GM18867 (cell line): ENCODE measurements at regions not wholly inside any gene's neighbourhood (a gene's known extent, or its start where the extent isn't known, plus 50 kb on each side); places are given as distances from the start of the nearest gene placed in this dataset.
"Not testable (repeated sequence)": the region's sequence is repeated elsewhere in the genome, so short reads cannot be mapped to it uniquely, and the experiment has no call there.

Source experiments
- ATAC-seq: cut with Tn5 transposase; IDR thresholded peaks from one replicate; pipeline ENCODE4 v1.9.1; 2021; ENCODE audit warnings: mild to moderate bottlenecking, moderate library complexity; ENCODE audit not compliant: unreplicated experiment

DNA sequence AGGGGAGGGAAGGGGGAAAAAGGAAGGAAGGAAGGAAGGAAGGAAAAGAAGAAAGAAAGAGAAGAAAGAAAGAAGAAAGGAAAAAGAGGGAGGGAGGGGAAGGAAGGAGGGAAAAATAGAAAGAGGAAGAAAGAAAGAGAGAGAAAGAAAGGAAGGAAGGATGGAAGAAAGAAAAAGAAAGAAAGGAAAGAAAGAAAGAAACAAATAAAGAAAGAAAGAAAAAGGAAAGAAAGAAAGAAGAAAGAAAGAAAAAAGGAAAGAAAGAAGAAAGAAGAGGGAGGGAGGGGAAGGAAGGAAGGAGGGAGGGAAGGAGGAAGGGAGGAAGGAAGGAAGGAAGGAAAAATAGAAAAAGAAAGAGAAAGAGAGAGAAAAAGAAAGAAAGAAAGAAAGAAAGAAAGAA is 315.8 kb upstream of the PIK3C3 start:
- ATAC-seq = no peak

- not testable (repeated sequence) for ATAC-seq
These were observed 323.2 kb upstream of the PIK3C3 start for GRCh38 chr18:41631723-41632285.

DNA sequence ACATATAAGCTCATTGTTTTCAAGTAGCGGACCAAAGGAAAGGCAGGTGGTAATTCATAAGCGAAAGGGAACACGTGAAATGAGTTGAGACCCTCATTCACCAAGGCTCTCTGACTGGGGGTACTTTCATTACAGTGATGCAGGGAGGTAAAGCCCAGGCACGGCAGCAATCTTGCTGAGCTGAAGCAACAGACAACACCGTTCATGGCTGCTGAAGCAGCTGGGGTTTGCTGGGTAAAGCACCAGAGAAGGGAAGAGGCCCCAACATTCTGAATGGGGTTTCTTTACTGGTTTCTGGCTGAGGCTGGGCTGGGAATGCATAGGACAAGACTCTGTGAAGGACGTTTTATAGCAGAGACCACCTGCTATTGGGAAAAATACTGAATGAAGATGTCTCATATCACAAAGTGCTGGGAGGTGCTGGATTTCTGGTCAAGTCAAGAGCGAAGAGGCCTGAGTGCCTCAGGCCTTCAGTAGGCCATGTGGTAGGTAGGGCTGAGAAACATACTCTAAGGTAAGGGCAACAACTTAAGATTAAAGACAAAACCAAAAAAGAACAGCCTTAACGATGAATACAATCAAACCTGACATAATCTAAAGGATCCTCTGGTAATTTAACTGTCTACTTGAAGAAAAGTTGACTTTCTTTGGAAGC is 324.7 kb upstream of the PIK3C3 start:
- ATAC-seq = no peak

GRCh38 chr18:41624460-41624859 is 330.6 kb upstream of the PIK3C3 start:
- ATAC-seq = no peak

GRCh38 chr18:41621177-41621576 is 333.9 kb upstream of the PIK3C3 start:
- ATAC-seq = no peak

DNA sequence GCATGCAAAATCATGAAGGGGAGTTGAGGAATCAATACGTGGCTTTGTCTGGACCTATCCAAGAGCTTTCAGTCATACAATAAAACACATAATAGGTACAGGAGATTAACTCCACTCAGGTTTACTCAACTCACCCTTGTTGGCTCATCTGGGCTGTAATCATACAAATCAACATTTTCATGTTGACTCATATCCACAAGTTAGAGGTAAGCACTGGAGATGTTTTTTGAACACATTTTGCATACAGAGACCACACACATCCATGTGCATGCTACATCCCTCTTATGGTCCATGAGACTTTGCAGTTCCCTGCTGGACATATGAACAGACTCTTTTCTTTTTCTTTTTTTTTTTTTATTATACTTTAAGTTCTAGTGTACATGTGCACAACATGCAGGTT is 336.9 kb upstream of the PIK3C3 start:
- no peak for ATAC-seq

DNA sequence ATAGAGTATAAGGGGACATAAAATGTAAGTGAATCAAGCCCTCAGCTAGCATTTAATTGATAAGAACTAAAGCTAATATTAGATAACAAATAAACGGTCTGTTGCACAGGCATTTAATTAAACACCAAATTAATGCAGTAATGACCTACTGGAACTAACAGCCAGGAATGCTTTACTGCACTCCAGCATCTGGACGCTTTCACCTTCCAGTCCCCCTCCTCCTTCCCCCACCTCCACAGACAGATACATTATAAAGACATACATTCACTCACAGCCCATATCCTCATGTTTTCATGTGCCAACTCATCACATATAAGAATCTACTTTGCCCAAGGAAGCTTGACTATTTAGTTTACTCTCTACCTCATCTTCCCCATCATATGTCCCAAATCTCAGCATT is 337.4 kb upstream of the PIK3C3 start:
- ATAC-seq = no peak

- ATAC-seq = no peak
These were observed 341.9 kb upstream of the PIK3C3 start for GRCh38 chr18:41613003-41613609.

GRCh38 chr18:41604964-41605363 is 350.1 kb upstream of the PIK3C3 start:
- ATAC-seq = no peak

GRCh38 chr18:41602034-41602433 is 353.0 kb upstream of the PIK3C3 start:
- ATAC-seq = no peak

DNA sequence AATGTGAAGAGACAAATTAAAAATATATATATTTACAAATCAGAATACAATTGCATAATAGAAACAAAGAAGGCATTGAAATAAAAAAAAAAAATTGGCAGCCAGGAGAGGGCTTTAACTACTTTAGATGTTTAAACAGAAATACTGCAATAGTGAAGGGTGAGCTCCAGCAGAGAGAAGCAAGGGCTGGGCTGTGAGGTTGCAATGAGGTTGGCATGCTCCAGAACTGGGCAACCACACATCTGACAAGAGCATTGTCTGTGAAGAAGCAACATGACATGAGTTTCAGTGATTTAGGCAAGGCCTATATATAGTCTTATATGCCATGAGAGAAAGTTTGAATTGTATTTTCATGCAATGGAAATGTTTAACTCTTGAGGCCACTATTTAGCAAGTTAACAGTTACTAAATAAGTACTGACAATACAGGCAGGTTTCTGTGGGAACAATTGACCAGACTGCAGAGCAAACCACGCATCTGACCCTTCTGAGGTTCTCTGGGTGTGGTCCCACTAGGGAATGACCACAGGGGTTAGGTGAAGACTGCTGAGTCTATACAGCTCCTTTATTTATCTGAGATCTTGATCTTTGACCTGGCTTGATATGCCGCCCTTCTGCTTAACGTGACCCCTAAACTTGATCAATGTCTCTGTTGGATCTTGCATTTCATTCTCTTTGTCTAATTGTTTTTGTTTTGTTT is 354.2 kb upstream of the PIK3C3 start:
- ATAC-seq = no peak

- no peak for ATAC-seq
These were observed 355.6 kb upstream of the PIK3C3 start for GRCh38 chr18:41599466-41599865.

GRCh38 chr18:41594582-41594981 is 360.5 kb upstream of the PIK3C3 start:
- no peak for ATAC-seq

DNA sequence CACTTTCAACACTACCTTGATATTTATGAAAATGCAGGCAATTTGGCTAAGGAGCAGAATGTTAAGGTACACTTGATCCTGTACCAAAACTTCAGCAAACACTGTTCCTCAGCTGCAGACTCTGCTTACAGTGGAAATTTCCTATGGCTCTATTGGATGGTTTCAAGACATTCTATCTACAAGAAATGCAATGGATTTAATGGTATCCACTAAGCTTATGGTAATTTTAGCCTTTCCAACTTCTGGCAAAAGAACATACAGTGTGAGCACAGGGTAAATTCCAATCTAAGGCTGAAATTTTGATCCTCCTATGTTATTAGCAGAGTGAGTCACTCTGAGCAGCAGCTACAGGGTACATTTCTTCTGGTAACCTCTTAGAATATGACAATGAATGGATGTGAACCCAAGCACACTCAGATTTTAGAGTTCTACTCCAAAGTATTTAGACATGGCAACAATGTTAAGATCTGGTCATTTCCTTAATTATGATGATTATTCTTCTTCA is 361.8 kb upstream of the PIK3C3 start:
- ATAC-seq = no peak

- ATAC-seq = no peak
These were observed 367.1 kb upstream of the PIK3C3 start for GRCh38 chr18:41587976-41588375.

DNA sequence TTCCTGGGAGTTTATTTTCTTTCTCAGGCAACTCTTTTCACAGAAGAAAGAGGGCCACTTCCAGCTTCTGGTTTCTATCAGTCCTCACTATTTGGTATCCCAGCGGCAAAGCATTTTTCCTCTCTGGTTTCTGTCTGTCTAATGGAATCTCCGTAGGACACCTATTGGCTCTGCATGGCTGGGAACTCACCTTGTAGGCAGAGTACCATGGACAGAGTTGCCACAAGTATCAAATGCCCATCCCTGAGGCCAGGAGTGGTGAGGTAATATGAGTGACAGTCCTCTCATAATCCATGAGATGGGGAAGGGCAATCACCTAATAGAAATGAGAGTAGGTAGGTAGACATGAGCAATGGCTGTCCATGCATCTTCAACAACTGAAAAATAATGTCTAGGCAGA is 369.5 kb upstream of the PIK3C3 start:
- no peak for ATAC-seq

DNA sequence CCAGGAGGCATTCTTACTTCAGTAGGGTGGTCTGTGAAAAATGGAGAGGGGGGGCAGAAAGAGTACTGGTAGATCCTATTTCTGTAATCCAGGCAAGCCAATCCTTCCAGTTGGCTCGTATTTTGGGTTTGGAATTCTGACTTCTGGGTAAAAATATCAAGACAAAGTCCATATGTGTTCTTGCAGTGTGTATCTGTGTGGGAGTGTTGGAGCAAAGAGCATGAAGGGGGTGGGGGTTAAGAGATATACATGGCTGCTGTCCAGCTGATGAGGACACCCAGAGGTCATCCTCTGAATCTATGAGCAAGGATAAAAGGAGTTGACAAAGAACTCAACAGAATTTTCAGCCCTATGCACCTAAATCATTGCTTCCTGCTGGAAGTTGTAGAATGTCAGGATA is 375.8 kb upstream of the PIK3C3 start:
- ATAC-seq = no peak

DNA sequence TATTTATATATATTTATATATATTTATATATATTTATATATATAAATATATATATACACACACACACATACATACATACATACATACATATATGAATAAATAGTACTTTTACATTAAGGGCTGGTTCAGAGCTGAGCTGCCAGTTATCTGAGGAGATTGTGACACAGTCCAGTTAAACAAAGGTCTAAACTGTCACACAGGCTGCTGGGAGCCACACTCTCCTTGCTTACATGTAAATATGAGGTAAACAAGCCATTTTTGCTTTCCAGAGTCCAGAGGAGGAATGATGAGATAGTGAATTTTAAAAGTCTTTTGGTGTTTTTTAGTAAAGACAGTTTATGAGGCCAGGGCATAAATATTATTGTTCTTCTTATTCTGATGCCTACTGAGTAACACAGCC is 377.5 kb upstream of the PIK3C3 start:
- ATAC-seq = no peak

DNA sequence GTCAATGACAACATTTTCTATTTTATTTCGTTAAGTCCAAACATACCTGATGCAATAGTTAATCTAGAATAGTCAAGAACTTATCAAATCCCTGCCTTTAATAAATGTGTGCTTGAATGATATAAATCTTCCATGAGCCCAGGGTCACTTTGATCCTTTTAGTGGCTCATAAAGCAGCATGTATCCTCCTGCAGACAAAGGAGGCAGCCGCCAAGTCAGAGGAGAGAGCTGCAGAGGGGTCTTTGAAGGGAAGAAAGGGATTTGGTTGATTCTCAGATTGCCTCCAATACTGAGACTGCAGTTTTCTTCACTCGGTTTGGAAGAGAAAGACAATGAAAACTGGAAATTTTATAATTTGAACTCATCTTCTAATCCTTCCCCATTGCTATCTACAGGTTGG is 378.4 kb upstream of the PIK3C3 start:
- no peak for ATAC-seq

GRCh38 chr18:41569867-41570266 is 385.2 kb upstream of the PIK3C3 start:
- ATAC-seq = no peak

DNA sequence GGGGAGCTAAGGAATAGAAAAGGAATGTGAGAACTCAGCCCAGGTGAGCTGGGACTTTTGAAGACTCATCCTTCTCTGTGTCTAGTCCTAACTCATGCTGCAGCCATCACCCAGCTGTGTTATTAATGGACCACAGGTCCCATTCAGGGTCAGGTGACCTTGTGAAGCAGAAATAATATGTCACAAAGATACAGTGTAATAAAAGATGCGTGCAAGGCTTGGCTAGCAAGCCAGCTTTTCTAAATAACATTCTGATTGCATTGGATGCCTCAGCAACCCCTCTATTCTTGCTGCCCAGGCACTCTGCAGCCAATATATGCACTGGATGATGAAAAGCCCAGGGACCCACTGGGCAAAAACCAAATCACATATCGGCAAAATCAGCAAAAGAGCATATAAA is 393.1 kb upstream of the PIK3C3 start:
- no peak for ATAC-seq

- ATAC-seq = no peak
These were observed 396.3 kb upstream of the PIK3C3 start for GRCh38 chr18:41558715-41559114.
